Neural progenitor cell (in vitro differentiated cells): ENCODE measurements at regions not wholly inside any gene's neighbourhood (a gene's known extent, or its start where the extent isn't known, plus 50 kb on each side); places are given as distances from the start of the nearest gene placed in this dataset.

Experiments
- DNase-seq: peaks from one replicate; pipeline ENCODE4 v3.0.0-alpha.2; 2016; ENCODE audit warnings: low spot score
- H2AFZ ChIP-seq: fragments of 200-600 bp; sonication (generic); replicated peaks from 2 replicates; pipeline ENCODE4 v1.6.1; 2016; ENCODE audit warnings: antibody characterized with exemption
- H3F3A ChIP-seq: fragments of 200-600 bp; sonication (generic); 2 replicates; pipeline ENCODE4 v1.6.1; 2016; ENCODE audit warnings: antibody characterized with exemption, low read depth
- H3K27ac ChIP-seq: fragments of 200-600 bp; sonication (generic); 2 replicates; pipeline ENCODE4 v1.5.1; 2016; ENCODE audit warnings: mild to moderate bottlenecking
- H3K27me3 ChIP-seq: fragments of 200-600 bp; sonication (generic); 2 replicates; pipeline ENCODE4 v1.6.1; 2016; ENCODE audit warnings: mild to moderate bottlenecking, moderate library complexity
- H3K36me3 ChIP-seq: fragments of 200-600 bp; sonication (generic); 2 replicates; pipeline ENCODE4 v1.5.1; 2016
- H3K4me1 ChIP-seq: fragments of 200-600 bp; sonication (generic); 2 replicates; pipeline ENCODE4 v1.6.1; 2016; ENCODE audit warnings: mixed run types
- H3K4me2 ChIP-seq: fragments of 200-600 bp; sonication (generic); 2 replicates; pipeline ENCODE4 v1.6.1; 2016
- H3K4me3 ChIP-seq: fragments of 200-600 bp; sonication (generic); 2 replicates; pipeline ENCODE4 v1.5.1; 2016
- H3K79me2 ChIP-seq: fragments of 200-600 bp; sonication (generic); 2 replicates; pipeline ENCODE4 v1.6.1; 2016; ENCODE audit warnings: low read depth
- H3K9ac ChIP-seq: fragments of 200-600 bp; sonication (generic); 2 replicates; pipeline ENCODE4 v1.6.1; 2016
- H3K9me3 ChIP-seq: fragments of 200-600 bp; sonication (generic); 2 replicates; pipeline ENCODE4 v1.5.1; 2016; ENCODE audit warnings: low read depth
- H4K20me1 ChIP-seq: fragments of 200-600 bp; sonication (generic); 2 replicates; pipeline ENCODE4 v1.6.1; 2016; ENCODE audit warnings: low read depth
- H3K27ac Mint-ChIP-seq: 3 replicates; pipeline ENCODE4 v1.8.0; 2021; ENCODE audit warnings: mixed read lengths
- H3K27me3 Mint-ChIP-seq: 2 replicates; pipeline ENCODE4 v1.8.0; 2022; ENCODE audit warnings: low read depth, mild to moderate bottlenecking, inconsistent platforms, moderate library complexity, mixed read lengths; ENCODE audit not compliant: insufficient read depth
- H3K36me3 Mint-ChIP-seq: 3 replicates; pipeline ENCODE4 v1.8.0; 2021; ENCODE audit warnings: mixed read lengths
- H3K4me1 Mint-ChIP-seq: 3 replicates; pipeline ENCODE4 v1.8.0; 2021; ENCODE audit warnings: mixed read lengths
- H3K4me3 Mint-ChIP-seq: 3 replicates; pipeline ENCODE4 v1.8.0; 2021; ENCODE audit warnings: mild to moderate bottlenecking, moderate library complexity, mixed read lengths
- H3K9me3 Mint-ChIP-seq: 3 replicates; pipeline ENCODE4 v1.8.0; 2020; ENCODE audit warnings: mixed read lengths
- EZH2 ChIP-seq: fragments of 200-600 bp; sonication (generic); IDR thresholded peaks from 2 replicates; pipeline ENCODE4 v1.6.1; 2017; ENCODE audit warnings: antibody characterized with exemption, mild to moderate bottlenecking, moderate library complexity
- EZH2phosphoT487 ChIP-seq: fragments of 200-600 bp; sonication (generic); IDR thresholded peaks from 2 replicates; pipeline ENCODE4 v1.6.1; 2017; ENCODE audit warnings: antibody characterized with exemption
- TF ChIP-seq, protein P1 (sequence below): fragments of 200-600 bp; sonication (generic); IDR thresholded peaks from 2 replicates; pipeline ENCODE4 v1.5.1; 2017; ENCODE audit warnings: antibody characterized with exemption, mild to moderate bottlenecking

DNA sequence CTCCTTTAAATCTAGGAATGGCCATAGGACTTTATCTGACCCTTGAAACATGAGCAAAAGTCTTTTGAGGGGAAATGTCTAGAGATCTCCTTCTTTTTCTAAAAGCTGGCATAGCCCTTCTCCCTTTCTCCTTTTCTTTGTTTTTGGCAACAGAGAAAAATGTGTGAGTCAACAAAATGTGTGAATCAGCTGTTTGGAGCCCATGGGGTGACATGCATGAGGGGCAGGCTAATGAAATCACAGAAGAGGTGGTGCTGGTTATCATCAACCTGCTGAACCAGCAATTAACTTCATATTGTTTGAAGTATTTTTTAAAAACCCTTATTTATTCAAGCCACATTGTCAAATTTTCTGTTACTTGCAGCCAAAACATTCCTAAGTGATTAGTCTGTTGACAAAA is 132.3 kb downstream of the CCDC59 start:
- Histone ChIP-seq H3K4me1 (no peaks in the 10 kb centered on the region), H4K20me1 (no peaks in the 10 kb centered on the region), H3K9ac (no peak overlapping the region), H2AFZ (no peak overlapping the region), H3K79me2 (no peaks in the 10 kb centered on the region), H3K9me3 (no peaks in the 10 kb centered on the region), H3K4me2 (no peak overlapping the region), H3K27me3 (no peaks in the 10 kb centered on the region), H3K4me3 (no peak overlapping the region), H3F3A (no peaks in the 10 kb centered on the region), H3K36me3 (no peaks in the 10 kb centered on the region), H3K27ac (no peak overlapping the region)
- no peaks in the 10 kb centered on the region for H3K27me3 Mint-ChIP-seq
- no peak overlapping the region for H3K4me3 Mint-ChIP-seq
- no peaks in the 10 kb centered on the region for H3K4me1 Mint-ChIP-seq
- no peaks in the 10 kb centered on the region for H3K36me3 Mint-ChIP-seq
- H3K9me3 Mint-ChIP-seq = no peaks in the 10 kb centered on the region
- no peak for DNase-seq
- TF ChIP-seq EZH2 (no peak), EZH2phosphoT487 (no peak)
- TF ChIP-seq, protein P1, sequence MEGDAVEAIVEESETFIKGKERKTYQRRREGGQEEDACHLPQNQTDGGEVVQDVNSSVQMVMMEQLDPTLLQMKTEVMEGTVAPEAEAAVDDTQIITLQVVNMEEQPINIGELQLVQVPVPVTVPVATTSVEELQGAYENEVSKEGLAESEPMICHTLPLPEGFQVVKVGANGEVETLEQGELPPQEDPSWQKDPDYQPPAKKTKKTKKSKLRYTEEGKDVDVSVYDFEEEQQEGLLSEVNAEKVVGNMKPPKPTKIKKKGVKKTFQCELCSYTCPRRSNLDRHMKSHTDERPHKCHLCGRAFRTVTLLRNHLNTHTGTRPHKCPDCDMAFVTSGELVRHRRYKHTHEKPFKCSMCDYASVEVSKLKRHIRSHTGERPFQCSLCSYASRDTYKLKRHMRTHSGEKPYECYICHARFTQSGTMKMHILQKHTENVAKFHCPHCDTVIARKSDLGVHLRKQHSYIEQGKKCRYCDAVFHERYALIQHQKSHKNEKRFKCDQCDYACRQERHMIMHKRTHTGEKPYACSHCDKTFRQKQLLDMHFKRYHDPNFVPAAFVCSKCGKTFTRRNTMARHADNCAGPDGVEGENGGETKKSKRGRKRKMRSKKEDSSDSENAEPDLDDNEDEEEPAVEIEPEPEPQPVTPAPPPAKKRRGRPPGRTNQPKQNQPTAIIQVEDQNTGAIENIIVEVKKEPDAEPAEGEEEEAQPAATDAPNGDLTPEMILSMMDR = no peak
- H3K27ac Mint-ChIP-seq = no peak overlapping the region

DNA sequence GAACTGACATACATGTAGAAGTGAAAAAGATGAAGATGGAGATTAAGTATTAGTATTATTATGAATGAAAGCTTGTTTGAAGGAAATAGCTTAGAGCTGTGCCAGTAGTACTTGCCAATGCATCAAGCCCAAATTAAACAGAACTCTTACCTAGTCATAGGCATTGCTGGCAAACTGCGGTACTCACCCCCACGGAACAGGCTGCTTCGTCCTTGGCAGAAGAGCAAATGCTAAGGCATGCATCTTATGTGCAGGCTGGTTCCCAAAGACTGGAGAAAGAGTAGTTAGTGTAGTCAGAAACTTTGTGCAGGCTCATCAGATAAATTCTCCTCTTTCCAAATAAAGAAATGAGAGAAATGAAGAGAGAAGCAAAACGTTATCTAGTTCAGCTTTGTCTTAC is 134.8 kb downstream of the CCDC59 start:
- no peaks in the 10 kb centered on the region for H3K27me3 Mint-ChIP-seq

DNA sequence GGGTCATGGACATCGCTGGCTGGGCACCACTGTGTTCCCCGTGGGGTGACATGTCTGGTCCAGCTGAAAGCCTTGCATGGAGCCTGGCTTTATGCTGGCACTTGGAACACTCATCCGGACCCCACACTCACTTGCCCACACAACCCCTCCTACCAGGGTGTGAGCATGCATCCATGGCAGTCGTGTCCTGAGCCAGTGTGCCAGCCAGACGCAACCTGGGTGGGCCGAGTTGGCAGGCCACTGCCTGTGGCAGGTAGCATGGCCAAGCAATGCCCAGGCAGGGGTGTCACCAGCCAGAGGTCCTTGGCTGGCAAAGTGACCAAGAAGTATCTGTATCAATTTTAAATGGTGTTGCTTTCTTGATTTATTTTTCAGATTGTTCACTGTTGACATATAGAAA is 141.7 kb downstream of the CCDC59 start:
- Mint-ChIP-seq H3K9me3 (peaks cover 6% of the 10 kb centered on the region), H3K4me1 (no peaks in the 10 kb centered on the region), H3K27ac (no peak overlapping the region), H3K36me3 (no peaks in the 10 kb centered on the region), H3K27me3 (no peaks in the 10 kb centered on the region), H3K4me3 (no peak overlapping the region)
- no peak overlapping the region for H3K9ac ChIP-seq
- H4K20me1 ChIP-seq = no peaks in the 10 kb centered on the region
- no peak for DNase-seq
- H3F3A ChIP-seq = no peaks in the 10 kb centered on the region
- H3K79me2 ChIP-seq = no peaks in the 10 kb centered on the region
- no peaks in the 10 kb centered on the region for H3K36me3 ChIP-seq
- no peaks in the 10 kb centered on the region for H3K4me1 ChIP-seq
- no peaks in the 10 kb centered on the region for H3K27me3 ChIP-seq
- no peak for TF ChIP-seq EZH2phosphoT487
- no peak for TF ChIP-seq EZH2
- TF ChIP-seq, protein P1 = no peak
- H2AFZ ChIP-seq = no peak overlapping the region
- no peak overlapping the region for H3K4me3 ChIP-seq
- no peaks in the 10 kb centered on the region for H3K9me3 ChIP-seq
- H3K27ac ChIP-seq = no peak overlapping the region
- no peak overlapping the region for H3K4me2 ChIP-seq

More for the DNA sequence above, 134.8 kb downstream of the CCDC59 start:
- no peaks in the 10 kb centered on the region for H3K4me1 Mint-ChIP-seq
- H3K9me3 Mint-ChIP-seq = no peaks in the 10 kb centered on the region
- no peaks in the 10 kb centered on the region for H3K36me3 ChIP-seq
- DNase-seq = no peak
- no peak overlapping the region for H3K27ac ChIP-seq
- H3K9ac ChIP-seq = no peak overlapping the region
- no peak overlapping the region for H2AFZ ChIP-seq
- no peaks in the 10 kb centered on the region for H3K36me3 Mint-ChIP-seq
- H3K9me3 ChIP-seq = no peaks in the 10 kb centered on the region
- TF ChIP-seq, protein P1 = no peak
- no peaks in the 10 kb centered on the region for H3K4me1 ChIP-seq
- no peak overlapping the region for H3K27ac Mint-ChIP-seq
- H4K20me1 ChIP-seq = no peaks in the 10 kb centered on the region
- H3K4me3 Mint-ChIP-seq = no peak overlapping the region
- H3K27me3 ChIP-seq = no peaks in the 10 kb centered on the region
- no peak overlapping the region for H3K4me2 ChIP-seq
- no peaks in the 10 kb centered on the region for H3K79me2 ChIP-seq
- no peak overlapping the region for H3K4me3 ChIP-seq
- H3F3A ChIP-seq = no peaks in the 10 kb centered on the region

DNA sequence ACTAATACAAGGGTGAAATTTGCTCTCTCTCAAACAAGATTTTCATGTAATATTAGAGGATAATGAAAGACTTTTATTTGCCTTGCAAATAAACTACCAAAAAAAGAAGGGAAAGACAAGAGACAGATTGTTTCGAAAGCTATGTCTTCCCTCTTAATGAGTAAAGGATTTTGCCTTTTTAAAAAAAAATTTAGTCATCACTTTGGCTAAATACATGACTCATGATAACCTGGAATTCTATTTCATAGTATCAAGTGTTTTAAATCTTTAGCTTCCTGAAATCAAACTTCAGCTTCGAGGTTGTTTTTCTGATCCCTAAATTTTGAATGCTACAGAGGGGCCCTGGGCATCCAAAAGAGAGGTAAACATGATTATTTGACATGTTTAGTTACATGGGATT is 144.4 kb downstream of the CCDC59 start:
- Mint-ChIP-seq H3K36me3 (no peaks in the 10 kb centered on the region), H3K27ac (no peak overlapping the region), H3K9me3 (peaks cover 15% of the 10 kb centered on the region), H3K27me3 (no peaks in the 10 kb centered on the region), H3K4me1 (no peaks in the 10 kb centered on the region), H3K4me3 (no peak overlapping the region)
- Histone ChIP-seq H4K20me1 (no peaks in the 10 kb centered on the region), H3K27ac (no peak overlapping the region), H2AFZ (no peak overlapping the region), H3K4me3 (no peak overlapping the region), H3K9me3 (no peaks in the 10 kb centered on the region), H3K27me3 (no peaks in the 10 kb centered on the region), H3K4me1 (no peaks in the 10 kb centered on the region), H3K9ac (no peak overlapping the region), H3K36me3 (no peaks in the 10 kb centered on the region), H3F3A (no peaks in the 10 kb centered on the region), H3K4me2 (no peak overlapping the region), H3K79me2 (no peaks in the 10 kb centered on the region)
- DNase-seq = no peak
- no peak for TF ChIP-seq EZH2phosphoT487
- TF ChIP-seq, protein P1 = no peak
- TF ChIP-seq EZH2 = no peak
